ENCODE measurements at regions not wholly inside any gene's neighbourhood (a gene's known extent, or its start where the extent isn't known, plus 50 kb on each side); places are given as distances from the start of the nearest gene placed in this dataset.

DNA sequence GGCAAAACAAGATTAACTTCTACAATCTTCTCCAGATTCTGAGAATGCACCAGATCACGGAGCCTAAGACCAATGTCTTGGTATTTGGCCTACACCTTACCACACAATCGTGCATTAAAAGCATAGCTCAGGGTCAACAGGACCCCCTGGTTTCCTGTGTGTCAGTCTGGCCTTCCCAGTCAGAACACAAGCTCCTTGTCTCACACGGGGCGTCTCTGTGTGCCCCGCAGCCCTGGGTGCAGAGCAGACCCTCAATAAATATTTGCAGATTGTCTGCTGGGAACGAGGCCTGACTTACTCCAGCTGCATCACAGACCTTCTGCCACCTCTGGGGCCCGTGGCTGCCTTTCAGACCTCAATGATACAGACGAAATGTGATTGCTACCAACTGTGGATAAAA is 82.5 kb upstream of the CTNNB1 start:
- DNase-seq = no peak

DNA sequence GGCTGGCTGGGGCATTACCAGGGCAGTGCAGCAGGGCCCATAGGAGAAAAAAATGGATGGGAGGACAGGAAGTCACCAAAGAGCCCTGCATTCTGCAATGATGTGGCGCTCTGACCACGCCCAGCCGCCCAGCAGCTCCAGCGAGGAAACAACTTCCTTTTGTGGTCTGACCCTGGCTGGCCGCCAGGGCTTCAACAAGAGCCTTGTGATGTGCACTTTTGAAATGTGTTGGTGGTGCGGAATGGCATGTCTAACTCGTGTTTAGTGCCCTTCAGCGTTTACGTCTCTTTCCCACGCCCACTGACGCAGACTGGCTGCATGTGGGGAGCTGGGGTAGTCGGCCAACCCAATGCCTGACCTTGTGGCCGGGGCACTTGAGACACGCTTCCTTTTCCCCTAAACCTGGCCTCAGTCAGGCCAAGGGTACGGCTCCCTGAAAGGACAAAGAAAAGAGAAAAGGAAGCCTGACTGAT is 81.9 kb upstream of the CTNNB1 start:
- peak; percentile 59 for DNase-seq

DNA sequence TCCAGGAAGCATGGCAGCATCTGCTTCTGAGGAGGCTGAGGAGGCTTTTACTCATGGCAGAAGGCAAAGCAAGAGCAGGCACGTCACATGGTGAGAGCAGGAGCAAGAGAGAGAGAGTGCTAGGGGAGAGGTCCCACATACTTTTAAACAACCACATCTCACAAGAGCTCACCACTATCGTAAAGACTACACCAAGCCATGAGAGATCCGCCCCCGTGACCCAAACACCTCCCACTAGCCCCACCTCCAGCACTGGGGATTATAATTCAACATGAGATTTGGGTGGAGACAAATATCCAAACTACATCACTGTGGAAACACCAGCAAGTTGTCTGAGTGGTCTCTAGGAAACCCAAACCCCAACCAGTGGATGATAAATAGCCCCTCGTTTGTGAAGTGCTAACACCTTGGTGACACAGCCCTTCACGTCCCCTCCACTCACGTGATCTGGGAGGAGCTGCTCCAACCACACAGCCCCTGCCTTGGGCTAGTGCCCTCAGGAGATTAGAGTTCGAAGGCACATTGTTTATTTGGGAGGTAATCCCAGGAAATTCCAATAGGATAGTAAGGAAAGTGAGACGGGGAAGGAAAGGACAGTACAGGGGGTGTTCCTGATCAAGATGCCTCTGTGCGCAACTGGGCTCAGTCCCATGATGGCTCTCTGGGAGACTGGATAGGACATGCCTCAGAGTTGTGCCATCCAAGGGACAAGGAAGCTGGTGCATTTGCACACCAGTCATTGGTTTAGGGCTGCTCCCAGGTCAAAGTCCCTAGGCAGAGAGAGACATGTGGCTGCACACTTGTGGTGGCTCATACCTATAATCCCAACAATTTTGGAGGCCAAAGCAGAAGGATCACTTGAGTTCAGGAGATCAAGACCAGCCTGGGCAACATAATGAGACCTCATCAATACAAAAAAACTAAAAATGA is 80.6 kb upstream of the CTNNB1 start:
- DNase-seq = no peak

DNA sequence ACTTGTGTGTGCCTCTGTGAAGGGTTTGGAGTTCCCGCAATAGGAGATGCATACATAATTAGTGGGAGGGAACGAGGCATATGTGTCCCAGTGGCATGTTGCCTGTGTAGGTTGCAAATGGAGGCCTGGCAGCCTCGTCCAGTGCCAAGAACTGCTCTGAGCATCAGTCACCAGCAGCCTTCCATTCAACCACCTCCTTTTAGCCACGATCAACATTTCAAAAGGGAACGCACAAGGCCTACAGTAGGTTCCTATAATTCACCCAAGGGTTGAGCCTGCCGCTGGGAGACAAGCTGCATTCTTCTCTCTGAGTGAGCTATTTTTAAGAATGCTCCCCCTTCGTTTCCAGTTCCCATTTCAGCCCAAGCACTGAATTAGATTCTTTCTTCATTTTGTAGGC is 78.8 kb upstream of the CTNNB1 start:
- DNase-seq = no peak

DNA sequence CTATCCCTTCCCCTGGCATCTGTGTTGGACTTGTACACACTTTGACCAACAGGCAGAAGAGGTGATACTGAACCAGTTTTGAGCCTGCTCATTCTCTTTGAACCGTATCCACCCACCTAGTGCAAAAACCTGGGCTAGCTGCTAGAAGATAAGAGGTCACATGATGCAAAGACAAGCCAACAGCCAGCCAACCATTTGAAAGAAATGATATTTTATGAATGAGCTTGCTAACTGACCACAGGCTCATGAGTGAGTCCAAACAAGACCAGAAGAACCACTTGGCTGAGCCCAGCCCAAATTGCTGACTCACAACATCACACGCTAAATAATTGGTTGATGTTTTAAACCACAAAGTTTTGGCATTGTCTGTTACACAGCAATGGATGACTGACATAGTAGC is 74.0 kb upstream of the CTNNB1 start:
- DNase-seq = no peak

DNA sequence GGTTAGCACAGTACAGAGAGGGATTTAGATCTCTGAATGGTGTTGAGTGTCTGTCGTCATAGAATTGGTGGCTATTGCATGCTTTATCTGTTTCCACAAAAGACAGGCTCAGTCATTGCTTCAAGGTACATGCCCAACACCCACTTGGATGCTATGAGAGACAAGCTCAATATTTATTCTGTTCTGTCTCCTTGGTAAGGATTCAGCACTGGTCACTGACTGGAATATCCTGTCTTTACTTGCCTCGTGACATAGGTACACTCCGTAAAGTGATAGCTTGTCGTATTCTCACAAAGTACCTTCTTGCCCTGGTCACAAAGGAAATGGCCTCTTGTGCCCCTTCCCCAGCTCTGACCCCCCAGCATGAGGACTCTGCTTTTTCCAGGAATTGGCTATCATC is 72.8 kb upstream of the CTNNB1 start:
- no peak for DNase-seq

DNA sequence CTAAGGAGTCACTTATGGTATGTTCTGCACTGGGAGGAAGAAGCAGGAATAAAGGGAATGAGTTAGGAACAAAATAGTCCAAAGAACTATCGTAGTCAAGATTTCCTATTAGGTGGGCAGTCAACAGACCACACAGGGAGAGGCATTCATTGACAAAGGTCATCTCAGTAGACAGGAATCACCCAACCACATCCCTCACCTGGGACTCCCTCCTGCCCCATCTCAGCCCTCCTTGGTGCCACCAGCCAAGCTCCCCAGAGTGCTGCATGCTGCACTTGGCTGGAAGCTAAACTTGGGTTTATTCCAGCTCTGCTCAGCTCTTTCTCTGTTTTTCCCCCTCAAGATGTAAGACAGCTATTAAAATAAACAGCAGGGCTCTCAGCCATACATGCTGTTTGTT is 72.3 kb upstream of the CTNNB1 start:
- DNase-seq = no peak

DNA sequence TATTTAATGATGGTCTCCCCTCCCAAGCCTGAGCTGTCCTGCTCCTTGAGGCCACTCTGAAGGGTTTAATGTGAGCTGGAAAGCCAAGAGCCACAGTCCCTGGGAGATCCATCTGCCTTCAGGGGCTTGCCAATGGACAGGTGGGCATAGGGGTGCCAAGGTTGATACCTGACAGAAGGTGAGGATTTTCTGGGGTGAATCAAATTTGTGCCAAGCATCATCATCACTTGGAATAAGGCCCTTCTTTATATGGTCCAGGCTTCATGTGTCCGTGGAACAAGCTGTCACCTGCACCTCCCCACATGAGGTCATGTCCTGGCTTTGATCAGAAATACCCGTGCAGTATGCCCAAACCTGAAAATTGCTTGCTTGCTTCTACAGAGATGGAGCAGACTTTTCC is 71.9 kb upstream of the CTNNB1 start:
- DNase-seq = no peak

DNA sequence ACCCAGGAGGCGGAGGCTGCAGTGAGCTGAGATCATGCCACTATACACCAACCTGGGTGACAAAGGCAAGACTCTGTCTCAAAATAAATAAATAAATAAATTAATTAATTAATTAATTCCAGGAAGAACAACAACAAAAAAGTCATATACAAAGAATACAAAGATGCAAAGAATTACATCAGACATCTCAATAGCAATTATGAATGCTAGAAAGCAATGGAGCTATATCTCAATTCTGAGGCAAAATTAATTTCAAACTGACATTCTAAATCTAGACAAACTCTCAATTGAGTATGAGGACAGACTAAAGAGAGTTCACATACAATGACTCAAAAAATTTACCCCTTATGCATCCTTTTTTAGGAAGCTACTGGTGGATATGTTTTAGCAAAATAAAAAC is 69.6 kb upstream of the CTNNB1 start:
- no peak for DNase-seq

DNA sequence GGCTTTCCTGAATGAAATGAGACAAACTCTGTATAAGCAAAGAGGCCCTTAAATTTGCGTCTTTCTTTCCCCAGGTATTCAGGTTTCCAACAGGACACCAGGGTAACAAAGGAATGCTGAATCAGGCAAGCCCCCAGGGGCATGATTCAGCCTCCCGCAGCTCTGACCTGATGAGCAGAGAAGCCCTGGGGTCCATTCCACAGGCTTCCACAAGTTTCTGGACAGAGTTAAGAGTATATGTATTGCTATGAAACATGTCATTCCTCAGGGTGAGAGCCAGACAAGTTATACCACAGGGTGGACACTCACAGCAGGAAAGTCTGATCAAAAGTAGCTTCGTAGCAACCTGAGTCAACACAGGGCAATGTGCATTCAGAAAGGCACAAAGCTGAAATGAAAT is 68.1 kb upstream of the CTNNB1 start:
- DNase-seq = no peak

DNA sequence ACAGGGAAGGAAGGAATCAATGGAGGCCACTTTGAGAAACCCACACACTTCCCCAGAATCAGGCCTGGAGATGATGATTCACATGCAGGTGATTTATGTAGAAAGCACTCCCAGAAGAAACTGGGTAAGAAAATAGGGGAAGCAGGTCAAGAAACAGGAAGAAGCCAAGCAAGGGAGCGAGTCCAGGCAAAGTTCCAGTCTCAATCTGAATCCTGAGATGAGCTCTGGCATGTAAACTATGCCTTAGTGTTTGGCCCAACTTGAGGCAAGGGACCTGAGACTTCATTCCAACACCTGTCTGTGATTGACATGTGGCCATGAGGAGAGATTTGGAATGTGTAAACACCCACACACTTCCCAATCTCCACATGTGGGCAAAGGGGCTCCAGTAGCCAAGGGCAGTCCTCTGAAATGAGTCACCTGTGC is 61.6 kb upstream of the CTNNB1 start:
- no peak for DNase-seq

DNA sequence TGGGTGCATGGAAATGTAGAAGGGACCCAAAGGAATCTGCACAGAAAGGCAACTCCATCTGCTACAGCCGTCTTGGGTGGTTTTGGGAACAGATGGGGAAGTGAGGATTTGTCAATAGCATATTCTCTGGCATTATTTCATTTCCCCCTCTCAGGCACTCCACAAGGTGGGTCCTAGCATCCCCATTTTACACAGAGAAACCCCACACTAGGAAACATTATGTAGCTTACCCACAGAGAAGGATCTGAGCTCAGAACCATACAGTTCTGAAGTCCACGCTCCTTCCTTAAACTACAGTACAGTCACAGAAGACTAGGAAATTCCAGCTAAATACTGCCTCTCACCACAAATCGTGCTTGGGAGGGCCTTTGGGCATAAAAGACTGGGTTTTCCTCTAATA is 61.2 kb upstream of the CTNNB1 start:
- DNase-seq = no peak

DNA sequence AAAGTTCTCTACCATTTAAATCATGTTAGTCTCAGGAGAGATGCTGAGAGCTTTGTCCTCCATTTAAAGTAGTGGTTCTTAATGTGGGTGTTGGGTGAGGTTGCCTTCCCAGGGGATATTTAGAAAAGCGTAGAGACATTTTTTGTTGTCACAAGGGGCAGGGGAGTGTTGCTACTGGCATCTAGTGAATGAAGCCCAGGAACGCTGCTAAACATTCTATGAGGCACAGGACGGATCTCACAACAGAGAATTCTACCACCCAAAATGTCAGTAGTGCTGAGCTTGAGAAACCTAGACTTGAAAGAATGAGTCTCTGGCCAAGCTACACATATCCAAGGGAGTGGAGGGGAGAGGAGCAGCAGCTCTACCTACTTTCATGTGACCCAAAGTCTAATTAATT is 60.7 kb upstream of the CTNNB1 start:
- no peak for DNase-seq

DNA sequence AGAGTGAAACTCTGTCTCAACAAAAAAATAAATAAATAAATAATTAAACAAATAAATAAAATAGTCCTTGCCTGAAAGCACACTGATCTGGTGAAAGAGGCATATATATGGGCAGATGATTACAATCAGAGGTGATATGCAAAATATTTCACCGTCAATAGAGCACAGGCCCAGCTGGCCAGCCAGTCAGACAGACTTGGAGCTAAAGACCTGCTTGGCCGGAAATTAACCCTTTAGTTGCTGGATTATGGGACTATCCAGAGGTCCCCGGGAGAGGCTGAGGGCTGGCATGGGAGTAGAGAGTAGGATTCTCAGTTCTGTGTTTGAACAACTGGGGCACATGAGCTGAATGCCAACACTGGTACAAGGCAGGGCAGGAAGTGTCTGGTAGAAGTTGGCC is 59.1 kb upstream of the CTNNB1 start:
- no peak for DNase-seq

DNA sequence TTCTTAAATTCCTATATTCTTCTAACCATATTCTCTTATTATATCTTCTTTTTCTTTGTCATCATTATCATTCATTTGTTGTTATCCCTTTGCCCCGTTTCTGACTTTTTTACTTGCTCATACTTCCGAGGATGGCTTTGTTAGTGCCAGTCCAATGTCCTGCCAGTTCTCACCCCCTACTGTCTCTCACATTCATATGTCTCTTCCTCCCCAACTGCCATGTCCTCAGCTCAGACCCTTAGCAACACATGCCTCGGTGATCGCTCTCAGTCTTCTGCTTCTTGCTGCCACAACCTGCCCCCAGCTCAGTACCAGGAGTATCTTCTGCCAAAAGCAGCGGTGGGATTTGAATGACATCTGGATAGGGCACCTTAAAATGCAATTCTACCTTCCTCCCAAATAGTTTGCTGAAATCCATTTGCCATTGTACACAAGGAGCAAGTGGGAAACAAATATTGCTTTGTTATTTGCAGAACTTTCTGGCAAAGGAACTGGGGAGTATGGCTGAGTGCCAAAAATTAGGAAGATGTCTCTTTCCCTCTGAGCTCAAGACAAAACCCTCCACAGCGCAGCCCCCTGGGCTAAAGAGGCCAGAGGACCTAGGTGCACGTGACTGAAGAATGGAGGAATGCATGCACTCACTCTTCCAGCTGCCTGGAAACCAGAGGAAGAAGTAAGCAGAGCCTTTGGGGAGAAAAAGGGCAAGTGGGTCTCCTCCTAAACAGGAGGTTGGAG is 57.7 kb upstream of the CTNNB1 start:
- no peak for DNase-seq

DNA sequence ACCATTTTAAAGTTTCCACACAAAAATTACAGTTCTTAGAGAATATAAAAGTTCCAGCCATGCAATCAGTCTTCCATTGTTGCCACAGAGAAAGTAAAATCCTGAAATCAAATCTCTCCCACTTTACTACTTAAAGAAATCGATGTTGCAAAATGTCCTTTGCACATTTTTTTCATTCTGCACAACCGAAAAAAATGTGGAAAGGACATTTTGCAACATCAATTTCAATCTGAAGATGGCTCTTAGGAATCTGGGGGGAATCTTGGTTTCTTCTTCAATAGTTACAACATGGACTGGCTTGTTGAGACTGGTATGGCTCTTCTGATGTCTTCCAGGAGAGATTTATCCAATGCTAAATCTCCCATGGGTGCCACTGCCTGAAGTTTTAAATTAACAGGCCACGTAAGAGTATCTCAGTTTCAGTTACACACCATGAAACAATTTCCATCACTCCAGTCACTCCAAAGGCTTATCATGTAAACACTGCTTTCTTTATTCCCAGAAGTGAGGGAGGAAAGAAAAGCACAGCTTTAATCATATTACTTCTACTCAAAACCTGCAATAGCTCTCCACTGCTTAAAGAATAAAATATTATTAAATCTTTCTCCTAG is 55.8 kb upstream of the CTNNB1 start:
- DNase-seq = no peak

DNA sequence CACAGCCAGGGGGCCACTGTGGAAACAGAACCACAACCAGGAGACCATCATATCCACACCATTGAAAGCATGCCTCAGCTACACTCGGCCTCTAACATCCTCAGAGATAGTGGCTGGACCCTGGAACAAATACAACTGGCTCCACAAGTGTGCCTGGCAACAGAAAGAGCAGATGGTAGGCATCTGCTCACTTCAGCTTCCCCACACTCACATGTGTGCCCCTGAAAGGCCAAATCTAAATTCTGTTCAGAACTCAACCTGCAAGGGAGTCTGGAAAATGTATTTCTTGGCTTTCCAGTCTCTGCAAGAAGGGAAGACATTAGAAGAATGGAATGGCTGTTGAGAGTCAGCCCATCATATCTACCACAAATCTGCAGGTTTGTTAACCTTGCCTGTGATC is 54.7 kb upstream of the CTNNB1 start:
- no peak for DNase-seq

DNA sequence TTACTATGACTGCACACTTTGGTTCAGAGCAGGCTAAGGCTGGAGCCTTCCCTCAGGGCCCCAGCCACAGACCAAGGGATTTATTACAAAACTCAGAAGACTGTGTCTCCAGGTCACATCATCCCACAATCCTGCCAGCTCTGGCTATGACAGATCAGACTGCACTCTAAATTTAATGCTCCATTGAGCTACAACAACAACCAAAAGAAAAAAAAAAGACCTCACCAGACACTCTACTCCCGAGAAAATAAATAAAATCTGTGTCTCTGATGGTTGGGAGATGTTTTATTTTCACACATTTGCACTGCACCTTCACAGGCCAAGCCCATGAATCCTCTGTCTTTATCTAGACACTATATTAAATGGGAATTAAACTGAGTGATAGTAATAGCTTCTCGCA is 50.8 kb upstream of the CTNNB1 start:
- DNase-seq = no peak

DNA sequence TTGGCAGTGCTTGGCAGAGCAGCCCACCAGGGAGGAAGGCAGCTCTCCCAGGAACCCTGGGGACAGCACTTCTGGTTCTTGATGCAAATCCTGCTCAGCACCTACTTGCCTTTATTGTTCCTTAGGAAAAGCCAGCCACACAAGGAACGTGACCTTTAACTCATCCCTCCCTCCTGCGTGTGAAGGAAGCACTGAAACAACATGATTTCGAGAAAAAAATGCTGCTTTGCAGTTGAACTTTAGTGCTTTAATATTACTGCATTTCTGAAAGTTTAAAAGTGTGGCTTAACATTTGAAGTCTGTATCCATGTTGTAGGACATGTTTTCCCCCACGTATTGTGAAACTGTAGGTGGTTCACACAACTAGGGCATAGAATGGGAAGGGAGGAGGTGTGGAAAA is 50.4 kb upstream of the CTNNB1 start:
- DNase-seq = no peak

All from activated CD4-positive, alpha-beta T cell treated with anti-CD3 and anti-CD28 coated beads, Interleukin-2, amount 50 U/mL, for 4 hours (primary cell).